ENCODE measurements at regions not wholly inside any gene's neighbourhood (a gene's known extent, or its start where the extent isn't known, plus 50 kb on each side); places are given as distances from the start of the nearest gene placed in this dataset.

DNA sequence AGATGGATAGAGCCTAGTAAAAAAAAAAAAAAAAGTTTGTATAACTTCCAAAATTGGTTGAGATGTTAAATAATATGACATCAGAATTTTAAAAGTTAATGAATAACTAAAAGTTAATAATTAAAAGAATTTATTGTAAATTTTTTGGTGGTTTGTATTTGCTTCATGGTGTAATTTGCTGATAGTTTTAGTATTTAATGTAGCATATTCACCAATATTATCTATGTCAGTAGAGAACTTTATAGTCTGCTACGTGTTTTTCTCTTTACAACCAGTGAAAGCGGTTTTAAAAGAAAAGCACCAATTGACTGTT, 51.8 kb upstream of the STEAP4 start:
- BruUV-seq (replicated peaks): no TSS peak
- Mint-ChIP-seq H3K9me3 (ENCODE audit: low read depth, unreplicated experiment) (no peaks in the 10 kb centered on the region), H3K27ac (ENCODE audit: unreplicated experiment) (no peak overlapping the region), H3K4me3 (ENCODE audit: low read depth, unreplicated experiment) (no peak overlapping the region), H3K4me1 (ENCODE audit: low read depth, unreplicated experiment) (no peaks in the 10 kb centered on the region), H3K36me3 (ENCODE audit: insufficient read depth, unreplicated experiment) (no peaks in the 10 kb centered on the region), H3K27me3 (ENCODE audit: unreplicated experiment) (no peaks in the 10 kb centered on the region)
- TF ChIP-seq, protein P1, sequence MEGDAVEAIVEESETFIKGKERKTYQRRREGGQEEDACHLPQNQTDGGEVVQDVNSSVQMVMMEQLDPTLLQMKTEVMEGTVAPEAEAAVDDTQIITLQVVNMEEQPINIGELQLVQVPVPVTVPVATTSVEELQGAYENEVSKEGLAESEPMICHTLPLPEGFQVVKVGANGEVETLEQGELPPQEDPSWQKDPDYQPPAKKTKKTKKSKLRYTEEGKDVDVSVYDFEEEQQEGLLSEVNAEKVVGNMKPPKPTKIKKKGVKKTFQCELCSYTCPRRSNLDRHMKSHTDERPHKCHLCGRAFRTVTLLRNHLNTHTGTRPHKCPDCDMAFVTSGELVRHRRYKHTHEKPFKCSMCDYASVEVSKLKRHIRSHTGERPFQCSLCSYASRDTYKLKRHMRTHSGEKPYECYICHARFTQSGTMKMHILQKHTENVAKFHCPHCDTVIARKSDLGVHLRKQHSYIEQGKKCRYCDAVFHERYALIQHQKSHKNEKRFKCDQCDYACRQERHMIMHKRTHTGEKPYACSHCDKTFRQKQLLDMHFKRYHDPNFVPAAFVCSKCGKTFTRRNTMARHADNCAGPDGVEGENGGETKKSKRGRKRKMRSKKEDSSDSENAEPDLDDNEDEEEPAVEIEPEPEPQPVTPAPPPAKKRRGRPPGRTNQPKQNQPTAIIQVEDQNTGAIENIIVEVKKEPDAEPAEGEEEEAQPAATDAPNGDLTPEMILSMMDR (IDR thresholded peaks at IDR 0.05; ENCODE audit: unreplicated experiment): no peak
- DNase-seq: no peak
- CTCF ChIA-PET: interaction anchor here (1.3 to 2.4 kb wide), 3 partner anchors 13 to 131 kb away, joined by 3 to 59 read pairs (median 15); no protein-coding TSS in a partner anchor
- intact Hi-C loops (cut with micrococcal nuclease; ENCODE audit: unreplicated experiment): loop anchor here (1.0 to 5.0 kb wide), 2 partner anchors 66 to 115 kb away; no protein-coding TSS in a partner anchor

DNA sequence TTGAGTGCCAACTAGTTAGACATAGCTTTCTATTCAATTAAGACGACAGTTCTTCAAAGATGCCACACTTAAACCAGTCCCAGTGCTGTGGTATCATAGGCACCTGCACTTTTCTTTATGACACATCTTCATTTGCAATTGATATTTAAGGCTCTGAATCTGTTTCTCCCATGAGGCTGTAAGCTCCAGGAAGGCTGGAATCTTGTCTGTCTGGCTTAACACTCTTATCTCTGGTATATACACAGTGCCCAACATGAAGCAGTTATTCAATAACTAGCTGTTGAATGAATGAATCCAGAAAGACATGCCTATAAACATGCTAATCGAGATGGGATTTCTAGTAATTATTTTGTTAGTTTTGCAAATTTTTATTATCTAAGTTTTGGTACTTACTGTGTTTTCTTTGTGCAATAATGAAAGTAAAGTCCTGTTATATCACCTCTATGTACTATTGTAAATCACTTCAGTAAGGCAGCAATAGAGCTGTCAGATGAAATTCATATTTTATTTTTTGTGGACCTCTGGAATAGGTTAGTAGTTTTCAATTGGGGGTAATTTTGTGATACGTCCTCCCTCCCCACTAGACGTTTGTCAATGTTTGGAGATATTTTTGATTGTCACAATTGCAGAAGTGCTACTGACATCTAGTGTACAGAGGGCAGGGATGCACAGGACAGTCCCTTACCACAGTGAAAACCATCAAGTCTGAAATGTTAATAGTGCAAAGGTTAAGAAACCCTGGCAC, 51.3 kb upstream of the STEAP4 start:
- TF ChIP-seq, protein P1 (IDR thresholded peaks at IDR 0.05; ENCODE audit: unreplicated experiment): no peak
- Mint-ChIP-seq H3K27me3 (ENCODE audit: unreplicated experiment) (no peaks in the 10 kb centered on the region), H3K27ac (ENCODE audit: unreplicated experiment) (no peak overlapping the region), H3K4me1 (ENCODE audit: low read depth, unreplicated experiment) (no peaks in the 10 kb centered on the region), H3K4me3 (ENCODE audit: low read depth, unreplicated experiment) (no peak overlapping the region), H3K36me3 (ENCODE audit: insufficient read depth, unreplicated experiment) (no peaks in the 10 kb centered on the region), H3K9me3 (ENCODE audit: low read depth, unreplicated experiment) (no peaks in the 10 kb centered on the region)
- CTCF ChIA-PET: interaction anchor here (1.3 to 2.4 kb wide), 3 partner anchors 13 to 131 kb away, joined by 3 to 59 read pairs (median 15); no protein-coding TSS in a partner anchor
- DNase-seq: no peak
- no TSS peak for BruUV-seq (replicated peaks)
- intact Hi-C loops (cut with micrococcal nuclease; ENCODE audit: unreplicated experiment): loop anchor here (1.0 to 5.0 kb wide), 2 partner anchors 66 to 115 kb away; no protein-coding TSS in a partner anchor

- CTCF ChIA-PET: interaction anchor here (1.3 to 2.4 kb wide), 3 partner anchors 12 to 130 kb away, joined by 3 to 59 read pairs (median 15); no protein-coding TSS in a partner anchor
- Mint-ChIP-seq H3K4me3 (ENCODE audit: low read depth, unreplicated experiment) (no peak overlapping the region), H3K9me3 (ENCODE audit: low read depth, unreplicated experiment) (no peaks in the 10 kb centered on the region), H3K4me1 (ENCODE audit: low read depth, unreplicated experiment) (no peaks in the 10 kb centered on the region), H3K27me3 (ENCODE audit: unreplicated experiment) (no peaks in the 10 kb centered on the region), H3K36me3 (ENCODE audit: insufficient read depth, unreplicated experiment) (no peaks in the 10 kb centered on the region), H3K27ac (ENCODE audit: unreplicated experiment) (no peak overlapping the region)
- TF ChIP-seq, protein P1 (IDR thresholded peaks at IDR 0.05; ENCODE audit: unreplicated experiment): no peak
- BruUV-seq (replicated peaks): no TSS peak
- intact Hi-C loops (cut with micrococcal nuclease; ENCODE audit: unreplicated experiment): loop anchor here (5.0 kb wide), 1 partner anchor 65 kb away; no protein-coding TSS in a partner anchor
- DNase-seq: peak; percentile 59
Measured at GRCh38 chr7:88357294-88357693, 50.6 kb upstream of the STEAP4 start.

All from Calu3 (cell line).